ENCODE measurements at regions not wholly inside any gene's neighbourhood (a gene's known extent, or its start where the extent isn't known, plus 50 kb on each side); places are given as distances from the start of the nearest gene placed in this dataset.

- H2AFZ ChIP-seq (ENCODE audit: low read length) = no peak overlapping the region
- H4K20me1 ChIP-seq (ENCODE audit: insufficient read depth, low read length, poor library complexity, severe bottlenecking) = no peaks in the 10 kb centered on the region
- no peak overlapping the region for H3K9ac ChIP-seq (ENCODE audit: low read depth, low read length, poor library complexity, severe bottlenecking)
- no peaks in the 10 kb centered on the region for H3K9me3 ChIP-seq (ENCODE audit: insufficient read depth, low read depth, low read length)
- H3K27me3 ChIP-seq (ENCODE audit: insufficient read depth, low read length, poor library complexity, severe bottlenecking) = no peaks in the 10 kb centered on the region
- no peak overlapping the region for H3K4me3 ChIP-seq (ENCODE audit: low read length, poor library complexity, severe bottlenecking)
- H3K79me2 ChIP-seq (ENCODE audit: insufficient read depth, low read length) = no peaks in the 10 kb centered on the region
- H3K36me3 ChIP-seq (ENCODE audit: insufficient read depth, low read length) = no peaks in the 10 kb centered on the region
- H3K4me1 ChIP-seq (ENCODE audit: insufficient read depth, low read length, poor library complexity, severe bottlenecking) = no peaks in the 10 kb centered on the region
- TF ChIP-seq CTCF (conservative IDR thresholded peaks at IDR 0.05; ENCODE audit: low read length) (no peak), EZH2phosphoT487 (IDR thresholded peaks at IDR 0.05; ENCODE audit: borderline replicate concordance) (no peak)
- H3K9me2 ChIP-seq (replicated peaks; ENCODE audit: low read depth, low read length) = no peaks in the 10 kb centered on the region
- no peak overlapping the region for H3K4me2 ChIP-seq (ENCODE audit: low read depth, low read length, poor library complexity, severe bottlenecking)
- H3F3A ChIP-seq (ENCODE audit: low read depth) = no peaks in the 10 kb centered on the region
Measured at GRCh38 chr10:71066600-71066999, 145.8 kb upstream of the UNC5B start.

DNA sequence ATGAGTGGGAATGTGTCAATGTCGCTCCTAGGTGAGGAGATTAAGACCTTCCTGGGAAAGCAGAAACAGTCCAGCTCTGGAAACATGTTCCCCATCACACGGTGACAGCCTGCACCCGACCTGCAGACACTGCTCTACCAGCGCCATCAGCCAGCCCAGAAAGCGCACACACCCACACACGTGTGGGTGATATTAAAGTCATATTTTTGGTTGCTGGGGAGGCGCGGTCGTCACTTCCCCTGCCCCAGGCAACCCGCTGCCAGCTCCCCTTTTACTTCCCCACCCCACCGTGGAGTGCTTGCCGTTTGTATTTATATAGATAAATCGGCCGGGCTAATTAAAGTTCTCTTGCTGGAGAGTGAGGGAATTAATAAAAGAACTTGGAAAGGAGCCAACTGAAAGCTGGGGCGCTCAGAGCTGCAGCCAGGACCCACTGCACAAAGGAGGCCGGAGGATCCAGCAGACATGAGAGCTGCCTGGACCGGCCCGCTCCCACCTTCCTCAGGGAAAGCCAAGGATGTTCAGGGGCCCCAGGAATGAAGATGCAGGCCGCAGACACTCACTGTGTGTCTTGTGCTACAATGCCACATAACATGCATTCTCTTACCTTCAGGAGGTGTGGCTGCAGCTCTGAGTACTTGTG, 145.2 kb upstream of the UNC5B start:
- no peak overlapping the region for H3K4me3 ChIP-seq (ENCODE audit: low read length, poor library complexity, severe bottlenecking)
- H3K79me2 ChIP-seq (ENCODE audit: insufficient read depth, low read length) = no peaks in the 10 kb centered on the region
- no peaks in the 10 kb centered on the region for H3K36me3 ChIP-seq (ENCODE audit: insufficient read depth, low read length)
- no peaks in the 10 kb centered on the region for H3F3A ChIP-seq (ENCODE audit: low read depth)
- no peaks in the 10 kb centered on the region for H3K9me3 ChIP-seq (ENCODE audit: insufficient read depth, low read depth, low read length)
- H3K4me2 ChIP-seq (ENCODE audit: low read depth, low read length, poor library complexity, severe bottlenecking) = no peak overlapping the region
- H4K20me1 ChIP-seq (ENCODE audit: insufficient read depth, low read length, poor library complexity, severe bottlenecking) = no peaks in the 10 kb centered on the region
- no peaks in the 10 kb centered on the region for H3K4me1 ChIP-seq (ENCODE audit: insufficient read depth, low read length, poor library complexity, severe bottlenecking)
- no peaks in the 10 kb centered on the region for H3K9me2 ChIP-seq (replicated peaks; ENCODE audit: low read depth, low read length)
- no peaks in the 10 kb centered on the region for H3K27me3 ChIP-seq (ENCODE audit: insufficient read depth, low read length, poor library complexity, severe bottlenecking)
- no peak overlapping the region for H3K9ac ChIP-seq (ENCODE audit: low read depth, low read length, poor library complexity, severe bottlenecking)
- TF ChIP-seq CTCF (conservative IDR thresholded peaks at IDR 0.05; ENCODE audit: low read length) (no peak), EZH2phosphoT487 (IDR thresholded peaks at IDR 0.05; ENCODE audit: borderline replicate concordance) (no peak)
- no peak overlapping the region for H2AFZ ChIP-seq (ENCODE audit: low read length)

DNA sequence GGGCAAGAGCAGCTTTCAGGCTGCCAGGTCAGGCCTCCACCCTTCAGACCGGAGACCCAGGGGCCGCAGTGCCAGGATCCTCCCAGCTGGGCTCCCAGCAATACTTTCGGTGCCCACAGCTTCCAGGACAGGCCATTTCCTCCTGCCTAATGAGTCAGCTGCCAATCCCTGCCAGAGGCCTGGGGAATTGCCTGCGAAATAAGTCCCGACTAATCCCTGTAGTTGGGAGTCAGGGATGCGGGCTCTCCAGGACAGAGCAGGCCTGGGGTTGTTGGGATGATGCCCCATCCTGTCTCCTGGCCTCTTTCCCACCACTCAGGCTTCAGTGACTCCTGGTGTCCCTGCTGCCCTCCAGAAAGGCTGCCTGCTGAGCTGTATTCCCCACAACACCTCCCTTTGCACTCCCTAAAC, 143.5 kb upstream of the UNC5B start:
- Histone ChIP-seq H2AFZ (ENCODE audit: low read length) (no peak overlapping the region), H3K9me3 (ENCODE audit: insufficient read depth, low read depth, low read length) (no peaks in the 10 kb centered on the region), H3K9me2 (replicated peaks; ENCODE audit: low read depth, low read length) (no peaks in the 10 kb centered on the region), H3K4me3 (ENCODE audit: low read length, poor library complexity, severe bottlenecking) (no peak overlapping the region), H3F3A (ENCODE audit: low read depth) (no peaks in the 10 kb centered on the region), H3K4me2 (ENCODE audit: low read depth, low read length, poor library complexity, severe bottlenecking) (no peak overlapping the region), H3K27me3 (ENCODE audit: insufficient read depth, low read length, poor library complexity, severe bottlenecking) (no peaks in the 10 kb centered on the region), H3K79me2 (ENCODE audit: insufficient read depth, low read length) (no peaks in the 10 kb centered on the region), H3K9ac (ENCODE audit: low read depth, low read length, poor library complexity, severe bottlenecking) (no peak overlapping the region), H3K36me3 (ENCODE audit: insufficient read depth, low read length) (no peaks in the 10 kb centered on the region), H4K20me1 (ENCODE audit: insufficient read depth, low read length, poor library complexity, severe bottlenecking) (no peaks in the 10 kb centered on the region), H3K4me1 (ENCODE audit: insufficient read depth, low read length, poor library complexity, severe bottlenecking) (no peaks in the 10 kb centered on the region)
- TF ChIP-seq CTCF (conservative IDR thresholded peaks at IDR 0.05; ENCODE audit: low read length) (no peak), EZH2phosphoT487 (IDR thresholded peaks at IDR 0.05; ENCODE audit: borderline replicate concordance) (no peak)

Measured in Loucy (cell line).